Kasumi-1 (cell line): ENCODE measurements at regions not wholly inside any gene's neighbourhood (a gene's known extent, or its start where the extent isn't known, plus 50 kb on each side); places are given as distances from the start of the nearest gene placed in this dataset.
"Not testable (repeated sequence)": the region's sequence is repeated elsewhere in the genome, so short reads cannot be mapped to it uniquely, and the experiment has no call there.

Experiments
- DNase-seq, 2 experiments: peaks; one replicate each; lab custom pipeline; 2025; lab: John Stamatoyannopoulos, UW

- no peak for DNase-seq
Observed at GRCh38 chr6:168938546-168938945, 315.1 kb downstream of the THBS2 start.

- no peak for DNase-seq
Observed at GRCh38 chr6:168937054-168937453, 316.6 kb downstream of the THBS2 start.

GRCh38 chr6:168935628-168936010, 318.0 kb downstream of the THBS2 start:
- DNase-seq, result no peak

- DNase-seq, result no peak
Observed at GRCh38 chr6:168934660-168935627, 318.7 kb downstream of the THBS2 start.

GRCh38 chr6:168932171-168932570, 321.5 kb downstream of the THBS2 start:
- DNase-seq, result not testable (repeated sequence)

- not testable (repeated sequence) for DNase-seq
Observed at GRCh38 chr6:168931072-168931471, 322.6 kb downstream of the THBS2 start.

- no peak for DNase-seq
Observed at GRCh38 chr6:168929871-168930450, 323.7 kb downstream of the THBS2 start.

GRCh38 chr6:168928012-168928411, 325.6 kb downstream of the THBS2 start:
- no peak for DNase-seq

GRCh38 chr6:168927026-168927425, 326.6 kb downstream of the THBS2 start:
- DNase-seq, result no peak

GRCh38 chr6:168926306-168926705, 327.3 kb downstream of the THBS2 start:
- DNase-seq, result no peak

- no peak for DNase-seq
Observed at GRCh38 chr6:168925671-168926070, 328.0 kb downstream of the THBS2 start.

GRCh38 chr6:168923171-168923570, 330.5 kb downstream of the THBS2 start:
- DNase-seq, result no peak

- no peak for DNase-seq
Observed at GRCh38 chr6:168922436-168922835, 331.2 kb downstream of the THBS2 start.

- no peak for DNase-seq
Observed at GRCh38 chr6:168920289-168920688, 333.4 kb downstream of the THBS2 start.

GRCh38 chr6:168919470-168920179, 334.0 kb downstream of the THBS2 start:
- DNase-seq, result no peak

- DNase-seq, result no peak
Observed at GRCh38 chr6:168916576-168917211, 337.0 kb downstream of the THBS2 start.

- no peak for DNase-seq
Observed at GRCh38 chr6:168915855-168916254, 337.8 kb downstream of the THBS2 start.

GRCh38 chr6:168915242-168915641, 338.4 kb downstream of the THBS2 start:
- DNase-seq, result no peak

- no peak for DNase-seq
Observed at GRCh38 chr6:168913866-168914469, 339.7 kb downstream of the THBS2 start.

GRCh38 chr6:168913231-168913865, 340.3 kb downstream of the THBS2 start:
- DNase-seq, result not testable (repeated sequence)

GRCh38 chr6:168909288-168909687, 344.4 kb downstream of the THBS2 start:
- no peak for DNase-seq
